GM12872 (cell line): ENCODE measurements at regions not wholly inside any gene's neighbourhood (a gene's known extent, or its start where the extent isn't known, plus 50 kb on each side); places are given as distances from the start of the nearest gene placed in this dataset.

ENCODE experiments used
- CTCF ChIP-seq: IDR thresholded peaks from 3 replicates; pipeline ENCODE4 v1.5.1; 2011; ENCODE audit warnings: low read depth, mild to moderate bottlenecking, low read length, moderate library complexity; ENCODE audit not compliant: insufficient read depth

- TF ChIP-seq CTCF, result no peak
These were observed 355.3 kb downstream of the NFIB start for GRCh38 chr9:13958672-13959071.

GRCh38 chr9:13957089-13957488 is 356.9 kb downstream of the NFIB start:
- no peak for TF ChIP-seq CTCF

- no peak for TF ChIP-seq CTCF
These were observed 357.8 kb downstream of the NFIB start for GRCh38 chr9:13956107-13956506.

GRCh38 chr9:13952906-13953305 is 361.0 kb downstream of the NFIB start:
- TF ChIP-seq CTCF, result no peak

- TF ChIP-seq CTCF, result no peak
These were observed 365.9 kb downstream of the NFIB start for GRCh38 chr9:13948037-13948436.

- no peak for TF ChIP-seq CTCF
These were observed 370.8 kb downstream of the NFIB start for GRCh38 chr9:13943176-13943575.

- no peak for TF ChIP-seq CTCF
These were observed 371.2 kb downstream of the NFIB start for GRCh38 chr9:13942695-13943094.

GRCh38 chr9:13942201-13942600 is 371.7 kb downstream of the NFIB start:
- no peak for TF ChIP-seq CTCF
